H1 (cell line): ENCODE measurements at regions not wholly inside any gene's neighbourhood (a gene's known extent, or its start where the extent isn't known, plus 50 kb on each side); places are given as distances from the start of the nearest gene placed in this dataset.

Source experiments
- CTCF ChIP-seq, 3 experiments: IDR thresholded peaks; 1 replicate in 2 of 3; 2 replicates in 1 of 3; pipeline versions ENCODE4 v1.5.1 to v1.6.1; 2011; ENCODE audit warnings: low read length in 3 of 3, mild to moderate bottlenecking in 3 of 3, inconsistent platforms in 2 of 3, low read depth in 1 of 3, moderate library complexity in 1 of 3; ENCODE audit not compliant: insufficient read depth in 1 of 3; ENCODE audit errors: control extremely low read depth in 1 of 3
- SP4 ChIP-seq: IDR thresholded peaks from 2 replicates; pipeline ENCODE4 v1.6.1; 2012; ENCODE audit warnings: low read length, inconsistent platforms
- TEAD4 ChIP-seq: IDR thresholded peaks from 2 replicates; pipeline ENCODE4 v1.6.1; 2012; ENCODE audit warnings: low read depth, low read length, inconsistent platforms, mixed read lengths

GRCh38 chr1:209364716-209365115 lies 218.8 kb upstream of the CAMK1G start (continued):
- TF ChIP-seq CTCF (IDR thresholded peaks at IDR 0.05; ENCODE audit: control extremely low read depth in 1 of 3, insufficient read depth in 1 of 3, low read depth in 1 of 3, low read length in 3 of 3) = no peak
- no peak for TF ChIP-seq SP4
- no peak for TF ChIP-seq TEAD4
